Muscle of back (tissue), 3 donors: ENCODE measurements at regions not wholly inside any gene's neighbourhood (a gene's known extent, or its start where the extent isn't known, plus 50 kb on each side); places are given as distances from the start of the nearest gene placed in this dataset.

Experiments used
- DNase-seq, 3 donors: peaks; one replicate each; pipeline versions ENCODE4 v3.0.0 to v3.0.0-alpha.2; 2013

DNA sequence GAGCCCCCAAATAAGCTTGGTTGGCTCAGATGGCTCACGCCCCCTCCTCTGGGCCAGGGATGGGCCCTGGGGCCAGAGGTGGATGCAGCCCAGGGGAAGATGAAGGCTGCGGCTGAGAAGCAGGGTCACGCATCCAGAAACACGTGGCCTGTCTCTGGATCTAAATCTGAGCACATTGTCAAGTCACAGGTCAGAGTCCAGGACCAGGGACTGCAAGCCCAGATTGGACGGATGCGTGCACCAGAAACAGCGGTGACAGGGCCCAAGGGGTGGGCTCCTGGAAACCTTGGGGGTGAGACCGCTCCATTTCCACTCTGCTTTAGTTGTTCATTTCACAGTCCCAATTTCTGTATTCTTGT, 226.2 kb downstream of the ACKR3 start:
- DNase-seq: no peak

DNA sequence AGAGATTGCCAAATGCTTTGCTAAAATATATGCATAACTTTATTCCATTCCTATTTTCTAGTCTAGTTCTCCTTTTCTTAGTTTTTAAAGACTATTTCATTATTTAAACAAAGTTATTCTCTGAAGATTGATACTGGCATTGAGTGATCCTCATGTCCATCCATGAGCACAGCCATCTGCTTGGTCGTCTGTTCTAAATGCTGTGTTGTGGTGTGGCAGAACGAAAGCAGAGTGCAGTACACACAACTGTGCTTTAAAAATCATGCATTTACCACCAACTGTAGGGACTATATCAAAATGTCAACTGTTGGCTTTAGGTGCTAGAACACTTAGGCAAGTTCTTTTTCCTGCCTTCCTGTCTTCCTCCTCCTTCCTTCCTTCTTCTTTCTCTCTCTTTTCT, 226.6 kb downstream of the ACKR3 start:
- DNase-seq: no peak

DNA sequence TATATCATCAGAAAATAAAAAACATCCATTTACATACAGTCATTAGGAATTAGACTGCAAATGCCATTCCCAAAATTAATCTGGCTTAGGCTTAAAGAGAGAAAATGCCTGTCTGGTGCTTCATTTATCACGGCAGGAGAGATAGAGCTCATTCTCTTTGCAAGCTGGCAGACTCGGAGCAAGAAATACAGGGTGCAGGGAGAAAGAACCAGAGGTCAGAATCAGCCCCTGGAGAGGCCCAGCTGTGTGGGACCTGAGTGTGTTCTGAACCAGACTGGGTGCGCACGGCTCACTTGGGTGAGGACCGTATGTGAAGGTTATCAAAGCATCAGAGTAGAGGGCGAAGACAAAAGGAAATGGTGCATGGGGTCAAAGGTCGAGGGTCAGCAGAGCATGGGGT, 227.8 kb downstream of the ACKR3 start:
- no peak for DNase-seq

DNA sequence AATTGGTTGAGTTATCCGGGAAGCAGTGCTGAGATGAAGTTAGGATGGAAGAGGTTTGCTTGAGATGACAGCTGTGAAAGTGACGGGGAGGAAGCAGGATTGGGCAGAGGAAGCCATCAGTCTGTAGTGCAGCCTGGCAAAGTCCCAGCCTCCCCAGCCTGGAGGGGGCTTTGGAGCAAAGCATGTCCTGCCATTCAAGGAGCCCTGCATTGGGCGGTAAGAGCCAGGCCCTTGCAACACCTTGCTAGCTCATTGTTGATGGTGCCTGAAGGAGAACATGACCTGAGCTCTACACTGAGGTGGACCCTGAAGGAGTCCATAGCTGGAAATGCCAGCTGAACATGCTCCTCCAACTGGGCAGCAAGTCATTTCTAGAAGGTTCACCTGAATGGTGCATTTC, 228.9 kb downstream of the ACKR3 start:
- DNase-seq: no peak

DNA sequence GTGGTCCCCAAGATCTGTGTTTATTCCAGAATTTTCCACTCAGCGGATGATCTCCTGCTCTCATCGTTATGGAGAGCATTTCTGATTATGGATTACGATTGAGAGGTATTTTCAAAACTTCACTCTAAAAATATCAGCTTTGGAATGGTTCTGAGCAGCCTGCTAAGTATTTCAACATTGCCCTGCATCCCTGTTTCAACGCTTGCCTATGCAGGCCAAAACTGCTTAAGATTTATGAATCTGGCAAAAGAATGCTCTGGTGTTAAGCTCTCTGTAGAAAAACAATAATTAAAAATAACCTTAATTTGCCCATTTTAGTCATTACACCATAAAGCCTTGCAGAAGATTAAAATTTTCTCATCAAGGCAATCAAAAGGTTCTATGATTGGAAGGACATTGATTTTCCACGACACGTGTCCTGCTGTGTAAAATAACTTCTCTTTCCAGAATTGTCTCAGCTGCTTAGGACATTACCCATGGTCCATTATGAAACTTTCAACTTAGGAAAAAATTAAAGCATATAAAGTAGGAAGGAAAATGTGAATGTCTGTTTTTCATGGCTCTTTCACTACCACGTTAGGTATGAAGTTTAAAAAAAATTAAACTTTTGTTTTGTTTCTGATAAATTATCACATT, 229.9 kb downstream of the ACKR3 start:
- DNase-seq: peak in 2 of 3 donors; percentile 41 to 70

DNA sequence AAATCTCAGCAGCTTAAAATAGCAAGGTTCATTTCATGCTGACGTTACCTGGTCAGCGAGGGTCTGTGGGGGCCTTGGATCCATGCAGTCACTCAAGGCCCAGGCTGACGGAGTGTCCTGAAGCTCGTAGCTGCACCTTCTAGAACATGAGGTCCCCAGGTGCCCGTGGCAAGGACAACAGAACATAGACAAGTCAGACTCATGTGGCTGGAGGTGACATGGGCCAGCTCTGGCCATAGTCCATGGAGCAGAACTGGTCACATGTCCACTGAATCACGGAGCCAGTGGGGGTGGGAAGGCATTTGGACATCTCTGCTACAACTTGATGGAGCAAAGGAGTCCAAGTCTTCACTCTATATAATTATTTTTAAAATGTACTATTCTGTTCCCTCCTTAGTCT, 233.2 kb downstream of the ACKR3 start:
- no peak for DNase-seq

DNA sequence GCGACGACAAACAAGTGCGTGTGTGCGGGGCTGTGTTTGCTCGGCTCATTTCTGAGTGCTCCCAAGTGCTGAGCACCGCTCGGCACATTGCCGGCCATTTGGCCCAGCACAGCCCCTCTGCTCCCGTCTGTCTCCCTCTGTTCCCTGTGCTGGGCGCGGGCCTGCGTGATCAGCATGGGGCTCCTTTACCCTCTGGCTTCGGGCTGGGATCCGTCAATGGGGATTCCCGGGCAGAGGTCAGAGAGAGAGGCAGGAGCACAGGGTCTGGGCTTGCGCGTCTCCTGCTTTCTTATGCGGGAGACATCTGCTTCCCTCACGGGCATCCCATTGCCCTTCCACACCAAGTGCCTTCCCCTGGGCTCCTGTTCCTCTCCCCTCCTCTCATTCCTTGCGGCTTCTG, 234.0 kb downstream of the ACKR3 start:
- DNase-seq: no peak

DNA sequence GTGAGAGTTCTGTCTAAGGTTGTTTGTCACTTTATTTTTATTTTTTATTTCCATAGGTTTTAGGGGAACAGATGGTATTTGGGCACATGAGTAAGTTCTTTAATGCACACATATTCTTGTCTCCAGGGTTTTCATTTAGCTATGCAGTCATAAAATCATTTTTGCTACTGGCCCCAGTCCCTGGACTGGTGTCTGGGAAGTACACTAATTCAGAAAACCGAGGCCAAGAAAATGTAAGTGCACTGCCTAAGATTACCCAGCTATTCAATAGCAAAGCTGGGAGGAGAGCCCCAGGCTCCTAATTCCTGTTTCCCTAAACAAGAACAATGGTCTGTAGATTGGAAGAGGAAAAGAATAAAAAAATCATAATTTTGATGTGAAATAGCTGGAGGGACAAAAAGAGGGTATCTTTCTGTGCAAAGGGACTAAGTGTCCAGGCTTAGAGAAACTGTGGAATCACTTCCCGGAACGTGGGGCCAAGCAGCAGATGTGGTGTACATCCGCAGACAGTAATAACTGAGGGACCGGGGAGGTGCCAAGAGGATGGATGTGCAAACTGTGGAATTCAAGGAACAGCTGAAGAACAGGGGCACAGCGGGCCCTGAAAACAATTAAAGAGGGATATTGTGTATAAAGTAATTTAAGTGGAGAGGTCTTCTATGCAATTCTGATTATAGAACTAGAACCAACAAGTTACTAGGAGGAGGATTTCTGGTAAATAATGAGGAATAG, 236.3 kb downstream of the ACKR3 start:
- peak in 1 of 3 donors; percentile 59 for DNase-seq

DNA sequence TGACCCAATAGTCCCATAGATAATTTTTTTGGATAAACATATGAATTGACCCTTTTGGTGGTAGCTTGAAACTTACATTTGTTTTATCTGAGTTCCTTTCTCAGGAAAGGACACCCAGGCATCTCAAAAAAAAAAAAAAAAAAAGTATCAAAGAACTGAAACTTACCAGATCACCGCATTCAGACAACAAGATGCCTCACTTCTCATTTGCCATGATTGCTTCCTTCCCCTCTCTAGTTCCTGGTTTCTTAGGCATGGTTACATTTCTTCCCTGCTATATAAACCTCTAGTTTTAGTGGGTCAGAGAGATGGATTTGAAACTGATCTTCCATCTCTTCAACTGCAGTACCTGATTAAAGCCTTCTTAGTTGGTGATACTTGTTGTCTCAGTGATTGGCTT, 240.1 kb downstream of the ACKR3 start:
- DNase-seq: no peak

DNA sequence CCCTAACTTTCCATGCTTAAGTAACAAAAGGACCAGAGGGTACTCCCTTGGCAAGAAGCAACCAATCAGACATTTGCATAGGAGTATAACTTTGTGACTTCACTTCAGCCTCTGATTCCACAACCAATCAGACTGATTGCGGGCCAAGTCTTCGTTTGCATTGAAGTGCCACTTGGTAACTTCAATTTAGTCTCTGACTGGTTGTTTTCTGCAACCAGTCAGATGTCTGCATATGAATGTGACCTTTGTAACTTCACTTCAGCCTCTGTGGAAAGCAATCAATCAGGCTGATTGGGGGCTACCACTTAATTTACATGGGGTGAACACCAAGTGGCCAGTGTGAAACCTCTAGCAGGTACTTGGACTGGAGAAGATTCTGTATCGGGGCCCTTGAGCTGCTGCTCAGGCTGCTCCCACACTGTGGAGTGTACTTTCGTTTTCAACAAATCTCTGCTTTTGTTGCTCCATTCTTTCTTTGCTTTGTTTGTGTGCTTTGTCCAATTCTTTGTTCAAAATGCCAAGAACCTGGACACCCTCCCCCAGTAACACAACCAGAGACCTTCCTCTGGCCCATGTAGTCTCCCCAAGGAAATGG, 241.5 kb downstream of the ACKR3 start:
- DNase-seq: no peak

DNA sequence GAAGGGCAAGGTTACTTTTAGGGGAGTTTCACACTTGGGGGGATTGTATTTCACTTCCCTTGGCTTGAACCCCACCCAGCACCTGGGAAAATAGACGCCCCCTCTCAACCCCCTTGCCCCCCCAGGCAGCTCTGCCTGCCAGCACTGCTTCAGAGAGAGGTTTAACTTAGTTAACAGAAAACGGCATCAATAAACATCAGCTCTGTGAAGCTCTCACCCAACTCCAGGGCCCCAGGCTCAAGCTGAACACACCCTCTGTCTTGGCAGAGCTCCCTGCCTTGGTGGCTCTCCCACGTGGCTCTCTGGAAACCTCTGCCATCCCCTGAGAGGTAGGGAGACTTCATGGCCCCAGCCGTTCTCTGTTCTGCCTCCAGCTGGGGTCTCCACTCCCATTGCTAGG, 244.1 kb downstream of the ACKR3 start:
- DNase-seq: no peak

DNA sequence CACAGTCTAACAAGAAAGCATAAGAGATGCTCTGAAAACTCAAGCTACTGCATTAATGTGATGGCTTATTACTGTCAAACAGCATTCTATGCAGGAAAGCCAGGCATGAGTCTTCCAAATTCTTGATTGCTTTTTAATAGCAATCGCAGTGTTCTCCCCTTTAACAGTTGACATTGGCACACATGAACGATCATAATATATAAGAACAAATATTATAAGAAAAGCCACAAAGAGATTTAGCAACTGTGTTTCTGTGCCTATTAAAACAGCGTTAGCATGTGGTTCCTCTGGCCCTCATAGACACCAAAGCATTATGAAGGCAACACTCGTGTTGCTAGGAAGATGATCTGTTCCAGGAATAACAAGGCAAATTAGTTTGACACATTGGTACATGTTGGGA, 245.0 kb downstream of the ACKR3 start:
- DNase-seq: no peak

DNA sequence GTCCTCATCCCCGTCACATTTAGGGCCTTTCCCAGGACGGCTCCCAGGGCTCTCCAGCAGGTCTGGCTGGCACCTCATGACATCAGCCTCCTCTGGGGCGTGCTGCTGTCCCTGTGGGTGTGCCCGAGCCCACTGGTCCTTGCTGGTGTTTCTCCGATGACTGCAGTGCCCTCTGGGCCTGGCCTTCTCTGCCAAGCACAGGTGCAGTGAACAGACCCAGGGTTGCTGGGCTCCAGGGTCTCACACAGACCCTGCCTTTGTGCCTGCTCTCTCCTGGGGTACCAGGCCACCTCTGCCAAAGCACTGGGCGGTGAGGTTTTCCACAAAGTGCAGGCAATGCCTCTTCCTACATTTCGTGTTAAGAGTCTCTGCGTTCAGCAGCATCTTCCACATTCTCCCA, 246.1 kb downstream of the ACKR3 start:
- DNase-seq: no peak

DNA sequence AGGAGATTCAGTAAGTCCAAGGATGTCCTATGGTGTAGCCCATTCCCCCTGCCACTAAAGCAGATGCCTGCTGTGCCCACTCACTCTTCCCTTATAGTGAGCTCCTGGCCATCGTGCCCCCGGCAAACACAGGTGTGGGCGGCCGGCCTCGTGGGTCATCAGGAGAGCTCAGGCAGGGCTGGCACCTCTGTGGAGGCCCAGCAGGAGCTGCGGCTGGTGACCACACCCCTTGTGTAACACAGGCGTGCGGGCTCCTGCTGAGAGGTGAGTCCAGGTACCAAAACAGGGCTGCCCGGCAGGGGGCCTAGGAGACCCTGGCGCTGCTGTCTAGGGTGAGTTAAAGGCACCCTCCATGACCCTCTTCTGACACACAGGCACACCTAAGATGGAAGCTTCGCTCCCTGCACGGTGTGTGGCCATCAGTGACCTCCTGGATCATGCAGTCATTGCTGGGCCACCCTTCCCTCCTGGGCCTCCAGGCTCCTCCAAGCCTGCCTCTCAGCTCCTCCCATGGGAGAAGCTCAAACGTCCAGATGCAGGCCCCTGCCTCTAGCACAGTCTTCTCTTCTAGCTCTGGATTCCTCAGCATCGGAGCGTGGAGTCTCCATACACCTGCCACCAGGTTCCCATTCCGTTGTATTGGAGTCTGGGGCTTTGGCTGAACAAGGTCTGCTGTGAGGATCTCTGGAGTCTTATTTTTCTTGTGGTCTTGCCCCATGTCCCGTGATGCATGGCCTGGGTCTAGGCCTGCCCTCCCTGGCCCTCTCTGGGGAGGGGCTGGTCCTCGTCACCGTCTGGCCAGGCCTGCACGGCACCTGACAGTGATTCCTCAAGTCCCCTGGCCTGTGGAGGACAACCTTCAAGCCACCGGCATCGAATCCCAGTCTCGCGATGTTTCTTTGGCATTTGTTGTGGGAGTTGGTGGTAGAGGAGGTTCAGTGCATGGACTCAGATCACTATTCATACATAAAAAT, 246.9 kb downstream of the ACKR3 start:
- no peak for DNase-seq

DNA sequence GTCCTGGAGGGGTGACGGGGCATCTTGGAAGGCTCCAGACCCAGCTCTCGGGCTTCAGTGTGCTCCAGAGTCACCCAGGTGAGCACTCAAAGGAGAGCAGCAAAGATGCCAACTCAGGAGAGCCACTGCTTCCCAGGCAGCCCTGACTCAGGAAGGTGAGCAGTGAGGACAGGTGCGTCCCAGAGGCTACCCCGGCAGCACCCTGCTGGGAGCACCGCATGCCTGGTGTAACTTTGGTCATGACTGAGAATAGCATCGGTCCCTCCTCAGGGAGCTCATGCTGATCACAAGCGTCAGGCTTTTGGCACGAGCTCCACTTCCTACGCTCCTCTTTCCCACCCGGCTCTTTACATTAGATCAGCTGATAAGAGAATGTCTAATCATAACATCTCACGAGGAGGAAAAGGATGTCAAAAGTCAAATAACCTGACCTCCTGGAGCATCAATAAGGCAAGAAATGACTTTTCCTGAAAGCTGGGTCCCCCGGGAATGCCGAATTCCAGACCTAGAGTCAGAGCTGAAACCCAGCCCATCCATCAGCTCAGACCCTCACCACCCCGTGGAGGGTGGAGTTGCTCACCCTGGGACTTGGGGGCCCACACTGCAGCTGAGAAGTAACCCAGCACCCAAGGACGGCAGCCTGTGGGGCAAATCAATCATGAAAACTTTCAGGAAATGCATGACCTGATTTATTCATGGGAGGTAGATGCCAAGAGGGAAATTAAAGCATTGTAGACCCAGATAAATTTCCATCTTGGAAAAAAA, 248.8 kb downstream of the ACKR3 start:
- no peak for DNase-seq

DNA sequence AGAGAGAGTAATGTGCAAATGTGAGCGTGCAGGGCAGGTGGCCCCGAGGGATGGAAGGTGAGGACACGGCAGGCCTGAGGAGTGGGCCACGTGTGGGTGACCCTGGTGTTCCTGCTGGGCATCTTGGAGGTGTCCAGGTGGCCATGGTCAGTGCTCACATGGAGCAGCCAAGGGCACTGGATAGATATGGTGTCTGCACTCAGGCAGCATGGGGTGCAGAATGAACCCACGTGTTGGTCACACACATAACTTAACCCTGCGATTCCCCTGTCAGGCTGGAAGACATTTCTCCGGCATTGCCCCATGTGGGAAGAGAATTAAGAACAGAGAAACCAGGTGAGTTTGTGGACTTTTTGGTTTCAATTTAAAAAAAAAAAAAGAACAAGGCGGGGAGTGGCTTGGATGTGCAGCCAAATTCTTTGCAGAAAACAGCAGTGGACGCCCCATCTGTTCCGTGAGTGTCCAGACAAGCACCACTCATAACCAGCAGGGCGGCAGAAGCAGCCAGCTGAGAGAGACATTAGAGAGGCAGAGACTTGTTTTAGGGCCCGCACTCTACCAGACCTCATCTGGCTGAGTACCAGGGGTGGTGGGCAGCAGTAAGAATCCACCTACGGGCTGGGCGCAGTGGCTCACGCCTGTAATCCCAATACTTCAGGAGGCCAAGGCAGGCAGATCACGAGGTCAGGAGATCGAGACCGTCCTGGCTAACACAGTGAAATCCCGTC, 249.8 kb downstream of the ACKR3 start:
- DNase-seq: no peak

DNA sequence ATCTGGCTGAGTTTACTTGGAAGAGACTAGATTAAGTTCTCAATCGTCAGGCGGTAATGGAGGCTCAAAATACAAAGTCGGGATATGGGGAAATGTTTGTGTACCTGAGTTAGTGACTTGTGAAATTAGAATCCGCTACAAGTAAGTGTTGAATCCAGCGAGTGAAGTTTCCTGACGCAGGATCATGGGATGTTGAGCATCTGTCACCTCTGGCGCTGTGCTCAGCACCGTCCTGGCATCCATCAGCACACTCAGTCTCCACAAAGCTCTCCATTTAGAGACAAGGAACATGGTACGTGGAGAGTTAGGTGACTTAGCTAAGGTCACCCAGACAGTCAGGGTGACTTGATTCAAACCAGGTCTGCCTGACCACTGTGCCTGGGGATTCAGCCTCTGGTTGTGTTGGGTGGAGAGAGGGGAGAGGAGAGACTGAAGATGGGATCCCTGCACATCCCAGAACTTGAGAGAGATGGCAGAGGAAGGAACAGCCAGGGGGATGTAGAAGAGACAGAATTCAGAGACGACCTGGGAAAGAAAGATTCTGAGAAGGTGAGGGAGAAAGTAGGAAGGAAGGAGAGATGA, 251.2 kb downstream of the ACKR3 start:
- no peak for DNase-seq

DNA sequence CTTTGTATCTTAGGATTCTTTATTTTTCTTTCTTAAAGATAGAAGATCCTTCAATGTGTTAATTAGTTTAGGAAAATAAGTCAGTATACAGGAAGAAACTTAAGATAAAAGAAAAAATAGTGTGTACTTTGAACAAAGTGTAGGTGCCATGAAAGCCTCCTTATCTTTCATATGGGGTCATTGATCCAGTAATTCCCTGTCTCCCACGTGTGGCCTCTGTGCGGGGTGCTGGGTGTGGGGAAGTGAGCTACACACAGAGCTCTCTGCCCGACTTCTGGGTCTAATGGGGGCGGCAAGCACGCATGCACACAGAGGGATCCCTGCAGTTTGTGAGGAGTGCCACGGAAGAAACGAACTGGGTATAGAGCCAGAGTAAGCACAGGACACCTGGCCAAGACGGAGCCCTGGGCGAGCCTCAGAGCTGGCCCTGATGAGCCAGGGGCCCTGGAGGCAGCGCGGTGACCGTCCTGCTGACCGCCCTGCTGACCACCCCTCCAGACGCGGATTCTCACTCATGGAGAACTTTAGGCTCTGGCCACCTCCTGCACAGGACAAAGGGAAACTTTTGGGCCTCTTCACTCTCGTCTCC, 253.5 kb downstream of the ACKR3 start:
- no peak for DNase-seq

DNA sequence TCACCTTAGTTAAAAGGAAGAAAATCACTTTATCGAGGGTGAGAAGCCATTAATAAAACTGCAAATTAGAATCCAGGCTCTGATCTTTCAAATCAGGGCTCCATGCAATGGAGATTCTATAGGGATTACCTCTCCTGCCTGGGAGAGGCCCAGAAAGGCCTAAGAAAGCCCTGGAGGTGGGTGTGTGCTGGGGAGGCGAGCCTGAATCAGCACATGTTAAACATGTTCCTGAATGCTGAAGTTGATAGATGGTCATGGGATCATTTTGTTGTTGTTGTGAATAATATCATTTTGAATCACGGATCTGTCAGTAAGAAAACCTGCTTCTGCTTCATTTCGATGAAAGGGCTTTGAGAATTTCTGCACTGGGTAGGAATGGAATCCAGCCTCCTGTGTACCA, 254.3 kb downstream of the ACKR3 start:
- DNase-seq: no peak

DNA sequence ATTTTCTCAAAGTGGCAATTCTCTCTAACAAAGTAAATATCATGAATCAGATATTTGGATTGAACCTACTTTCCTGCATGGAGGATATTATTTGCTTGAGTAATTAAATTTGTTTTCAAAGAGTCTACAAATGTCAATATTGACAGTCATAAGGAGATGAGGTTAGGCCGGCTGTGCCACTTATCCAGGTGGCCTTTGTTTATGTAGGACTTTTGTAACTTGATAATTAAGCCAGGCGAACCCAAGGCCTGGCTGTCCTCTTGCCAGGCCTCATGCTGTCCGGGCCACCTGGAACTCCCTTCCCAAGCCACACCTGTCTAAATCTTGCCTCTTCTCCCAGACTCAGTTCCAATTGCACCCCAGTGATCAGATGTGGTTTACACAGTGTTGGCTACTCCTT, 255.2 kb downstream of the ACKR3 start:
- no peak for DNase-seq
